Globus pallidus (tissue), 1 donor: ENCODE measurements at regions not wholly inside any gene's neighbourhood (a gene's known extent, or its start where the extent isn't known, plus 50 kb on each side); places are given as distances from the start of the nearest gene placed in this dataset.
"Not testable (repeated sequence)": the region's sequence is repeated elsewhere in the genome, so short reads cannot be mapped to it uniquely, and the experiment has no call there.

Source experiments
- DNase-seq: peaks from one replicate; pipeline ENCODE4 v3.0.0-alpha.2; 2015; ENCODE audit warnings: low spot score

DNA sequence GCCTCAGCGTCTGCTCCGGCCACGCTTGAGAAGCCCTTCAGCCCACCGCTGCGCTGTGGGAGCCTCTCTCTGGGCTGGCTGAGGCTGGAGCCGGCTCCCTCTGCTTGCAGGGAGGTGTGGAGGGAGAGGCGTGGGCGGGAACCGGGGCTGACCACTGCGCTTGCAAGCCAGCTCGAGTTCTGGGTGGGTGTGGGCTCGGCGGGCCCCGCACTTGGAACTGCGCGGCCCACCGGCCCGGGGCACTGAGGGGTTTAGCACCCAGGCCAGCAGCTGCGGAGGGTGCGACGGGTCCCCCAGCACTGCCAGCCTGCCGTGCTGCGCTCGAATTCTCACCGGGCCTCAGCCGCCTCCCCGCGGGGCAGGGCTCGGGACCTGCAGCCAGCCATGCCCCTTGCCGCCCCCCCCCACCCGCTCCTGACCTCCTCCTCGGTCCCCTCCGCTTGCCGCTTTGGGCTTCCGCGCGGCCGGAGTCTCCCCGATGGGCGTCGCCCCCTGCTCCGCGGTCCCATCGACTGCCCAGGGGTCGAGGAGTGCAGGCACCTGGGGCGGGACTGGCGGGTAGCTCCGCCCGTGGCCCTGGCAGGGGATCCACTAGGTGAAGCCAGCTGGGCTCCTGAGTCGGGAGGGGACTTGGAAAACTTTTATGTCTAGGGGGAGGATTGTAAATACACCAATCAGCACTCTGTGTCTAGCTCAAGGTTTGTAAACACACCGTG lies 106.7 kb downstream of the RAP2B start:
- DNase-seq = no peak

DNA sequence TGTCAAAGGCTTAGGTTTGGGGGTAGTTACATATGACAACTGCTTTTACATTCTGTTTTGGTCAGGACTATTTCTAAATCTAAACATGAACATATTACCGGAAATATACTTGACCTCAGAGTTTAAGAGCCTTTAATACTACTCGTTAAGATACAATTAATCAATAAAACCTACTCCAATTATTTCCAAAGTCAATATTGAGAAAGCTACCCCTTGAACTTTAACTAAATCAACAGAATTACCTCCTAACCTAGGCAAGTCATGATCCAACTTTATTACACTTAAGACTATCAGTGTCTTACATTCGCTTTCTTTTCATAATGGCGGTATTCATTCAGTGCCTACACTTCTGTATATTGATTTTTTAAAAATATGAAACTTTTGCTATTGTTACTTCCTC lies 107.7 kb downstream of the RAP2B start:
- DNase-seq = no peak

DNA sequence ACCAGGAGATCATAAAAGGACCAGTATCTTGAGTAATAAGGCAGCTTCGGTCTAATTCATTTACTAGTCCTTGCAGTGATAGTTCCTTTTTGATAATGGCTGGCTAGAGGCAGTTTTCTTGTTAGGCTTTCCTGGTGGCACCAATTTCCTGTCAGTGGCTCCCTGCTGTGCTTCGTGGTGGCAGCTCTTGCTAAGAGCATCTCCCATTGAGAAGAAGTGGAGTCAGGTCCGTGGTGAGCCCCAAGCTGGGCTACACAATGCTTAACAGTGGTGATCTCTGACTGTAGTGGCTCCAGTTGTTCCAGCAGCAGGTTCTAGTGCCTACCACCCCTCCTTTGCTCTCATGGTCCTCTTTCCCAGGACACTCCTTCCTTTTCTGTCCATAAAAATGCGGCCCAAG lies 111.2 kb downstream of the RAP2B start:
- no peak for DNase-seq

DNA sequence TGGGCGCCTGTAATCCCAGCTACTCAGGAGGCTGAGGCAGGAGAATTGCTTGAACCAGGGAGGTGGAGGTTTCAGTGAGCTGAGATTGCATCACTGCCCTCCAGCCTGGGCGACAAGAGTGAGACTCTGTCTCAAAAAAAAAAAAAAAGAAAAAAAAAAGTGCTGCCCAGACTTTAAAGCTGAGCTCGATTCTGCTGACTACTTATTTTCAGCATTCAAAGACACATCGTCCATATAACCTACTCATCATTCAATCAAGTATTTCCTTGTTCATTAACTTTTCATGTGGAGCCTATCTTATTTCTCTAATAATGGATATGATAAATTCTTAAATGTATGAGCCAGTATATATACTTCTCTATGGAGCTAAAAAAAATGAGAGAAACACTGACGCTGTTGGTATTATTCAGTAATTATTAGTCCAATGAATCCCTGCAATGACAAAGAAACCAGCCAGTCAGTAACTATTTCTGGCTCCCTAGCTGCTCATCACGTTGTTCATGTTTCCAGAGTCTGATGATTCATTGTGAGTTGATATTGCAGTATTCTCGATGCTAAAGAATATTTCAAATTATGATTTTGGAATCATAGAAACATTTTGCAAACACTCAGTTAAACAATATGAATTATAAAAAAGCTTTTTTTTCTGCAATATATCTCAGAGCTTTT lies 111.9 kb downstream of the RAP2B start:
- DNase-seq = no peak

DNA sequence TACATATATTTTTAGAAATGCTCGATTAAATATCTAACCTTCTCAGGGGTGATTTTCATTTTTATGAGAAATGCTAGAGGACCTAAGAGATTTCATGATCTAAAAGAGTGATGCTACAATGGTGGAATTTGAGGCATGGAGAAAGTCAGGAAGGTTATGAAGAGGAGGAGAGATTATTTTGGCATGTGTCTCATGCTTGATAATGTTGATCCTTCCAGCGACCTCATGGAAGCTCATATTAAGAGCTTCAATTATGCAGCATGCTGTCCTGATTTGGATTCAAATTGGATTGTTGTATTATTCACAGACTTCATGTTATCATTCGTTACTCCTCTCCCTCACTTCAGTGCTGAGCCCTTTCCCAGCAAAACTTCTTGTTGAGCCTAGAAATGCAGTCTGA lies 112.5 kb downstream of the RAP2B start:
- no peak for DNase-seq

DNA sequence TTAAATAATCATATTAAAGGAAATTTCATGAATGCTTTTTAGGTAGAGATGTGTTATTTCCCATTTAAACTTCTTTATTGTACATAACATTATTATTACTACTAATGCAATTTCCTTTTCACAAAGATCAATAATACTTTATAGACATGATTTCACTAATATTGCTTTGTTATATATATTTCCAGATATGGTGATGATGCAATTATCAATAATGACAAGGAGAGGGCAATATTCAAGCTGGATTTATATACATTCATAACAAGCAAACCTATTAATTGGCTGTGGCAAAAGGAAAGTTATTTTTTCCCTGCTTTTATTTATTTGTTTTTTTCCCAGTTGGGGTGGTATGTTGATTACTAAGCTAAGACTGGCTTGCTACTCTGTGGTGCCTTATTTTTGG lies 113.5 kb downstream of the RAP2B start:
- DNase-seq = no peak

DNA sequence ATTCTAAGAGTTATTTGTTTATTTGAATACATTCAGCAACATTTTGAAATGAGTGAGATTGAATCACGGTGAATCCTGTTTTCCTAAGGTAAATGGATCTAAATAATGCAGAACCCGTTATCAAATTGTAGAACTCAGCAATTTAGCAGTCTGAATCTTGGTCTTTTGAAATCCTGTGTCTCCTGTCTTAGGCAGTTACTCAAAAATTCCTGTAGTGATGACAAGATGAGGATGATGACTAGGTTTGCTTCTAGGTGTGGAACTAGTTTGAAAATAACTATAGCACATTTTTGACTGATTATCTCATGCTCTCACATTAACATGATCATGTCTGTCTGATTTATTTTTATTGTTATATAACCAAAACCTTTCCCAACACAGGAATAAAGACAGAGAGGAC lies 115.0 kb downstream of the RAP2B start:
- no peak for DNase-seq

DNA sequence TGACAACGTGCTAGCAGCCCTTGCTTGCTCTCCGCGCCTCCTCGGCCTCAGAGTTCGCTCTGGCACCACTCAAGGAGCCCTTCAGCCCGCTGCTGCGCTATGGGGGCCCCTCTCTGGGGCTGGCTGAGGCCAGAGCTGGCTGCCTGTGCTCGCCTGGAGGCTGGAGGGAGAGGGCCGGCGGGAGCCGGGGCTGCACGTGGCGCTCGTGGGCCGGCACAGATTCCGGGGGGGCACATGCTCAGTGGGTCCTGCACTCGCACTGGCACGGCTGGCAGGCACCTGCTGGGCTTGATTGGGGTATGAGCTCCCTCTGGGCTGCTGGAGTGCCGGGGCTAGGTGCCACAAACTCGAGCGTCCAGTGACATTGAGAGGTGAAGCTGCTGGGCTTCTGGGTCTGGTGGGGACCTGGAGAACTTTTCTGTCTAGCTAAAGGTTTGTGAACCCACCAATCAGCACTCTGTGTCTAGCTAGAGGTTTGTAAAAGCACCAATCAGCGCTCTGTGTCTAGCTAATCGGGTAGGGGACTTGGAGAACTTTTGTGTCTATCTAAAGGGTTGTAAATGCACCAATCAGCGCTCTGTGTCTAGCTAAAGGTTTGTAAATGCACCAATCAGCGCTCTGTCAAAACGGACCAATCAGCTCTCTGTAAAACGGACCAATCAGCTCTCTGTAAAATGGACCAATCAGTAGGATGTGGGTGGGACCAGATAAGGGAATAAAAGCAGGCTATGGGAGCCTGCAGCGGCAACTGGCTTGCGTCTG lies 119.4 kb downstream of the RAP2B start:
- DNase-seq = not testable (repeated sequence)

DNA sequence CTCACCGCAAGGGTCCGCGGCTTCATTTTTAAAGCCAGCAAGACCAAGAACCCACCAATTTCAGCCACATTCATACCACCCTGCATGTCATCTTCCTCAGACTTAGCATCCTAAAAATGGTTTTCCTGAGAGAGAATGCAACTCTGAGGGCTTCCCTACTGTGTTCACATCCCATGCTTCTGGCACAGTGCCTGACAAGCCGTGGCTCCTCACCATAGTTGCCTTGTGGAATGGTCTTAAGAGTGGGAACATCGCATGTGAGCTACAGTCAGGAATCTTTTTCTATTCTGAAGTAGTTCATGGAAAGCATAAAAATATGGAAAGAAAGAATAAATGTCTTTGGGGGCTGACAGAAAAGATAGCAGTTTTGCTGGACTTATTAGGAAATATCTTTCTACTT lies 120.3 kb downstream of the RAP2B start:
- DNase-seq = no peak

DNA sequence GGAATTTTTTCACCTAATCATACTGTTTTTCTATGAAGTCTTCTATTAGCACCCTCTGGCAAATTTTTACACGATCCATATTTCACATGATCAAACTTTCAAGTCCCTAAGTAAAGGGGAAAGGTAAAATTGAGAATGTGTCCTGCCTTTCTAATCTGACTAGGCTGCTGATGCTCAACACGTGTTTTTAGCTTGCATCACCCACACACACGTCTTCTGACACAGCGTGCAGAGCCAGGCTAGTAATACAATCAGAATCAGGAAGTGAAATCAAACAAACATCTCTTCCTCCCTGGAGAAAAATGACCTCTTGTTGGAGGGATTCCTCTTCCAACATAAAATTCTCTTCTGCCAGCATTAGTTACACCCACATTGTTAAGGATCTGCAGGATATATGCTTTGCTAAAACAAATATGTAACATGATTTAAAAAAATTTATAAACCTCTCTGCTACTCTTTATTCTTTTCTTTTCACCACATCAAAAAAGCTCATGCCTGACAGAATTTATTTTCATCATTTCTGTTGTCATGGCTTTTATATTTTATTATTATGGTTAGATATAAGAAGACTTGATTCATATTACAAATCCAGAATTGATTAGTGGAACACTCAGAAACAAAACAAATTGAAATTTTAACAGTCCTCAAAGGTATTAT lies 122.4 kb downstream of the RAP2B start:
- peak; percentile 45 for DNase-seq

DNA sequence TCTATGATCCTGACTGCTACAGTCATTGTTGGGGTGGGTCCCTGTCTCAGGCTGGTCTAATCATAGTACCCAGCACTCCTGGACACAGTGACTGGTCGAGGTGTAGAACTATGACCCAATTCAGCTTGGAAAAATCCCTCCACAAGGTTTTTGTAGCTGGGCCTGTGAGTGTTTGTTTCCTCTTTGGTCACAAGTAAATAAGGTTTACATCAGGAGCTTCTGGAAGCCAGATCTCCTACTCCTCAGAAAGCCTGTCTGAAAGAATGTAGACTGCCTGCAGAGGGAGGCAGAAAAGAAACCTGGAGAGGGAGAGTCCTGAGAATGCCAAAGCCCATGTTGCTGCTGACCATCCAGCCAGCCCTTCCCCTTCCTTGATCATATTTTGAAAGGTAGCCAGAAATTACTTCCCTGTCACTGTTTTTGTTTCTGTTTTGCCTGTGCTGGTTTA lies 123.2 kb downstream of the RAP2B start:
- no peak for DNase-seq

DNA sequence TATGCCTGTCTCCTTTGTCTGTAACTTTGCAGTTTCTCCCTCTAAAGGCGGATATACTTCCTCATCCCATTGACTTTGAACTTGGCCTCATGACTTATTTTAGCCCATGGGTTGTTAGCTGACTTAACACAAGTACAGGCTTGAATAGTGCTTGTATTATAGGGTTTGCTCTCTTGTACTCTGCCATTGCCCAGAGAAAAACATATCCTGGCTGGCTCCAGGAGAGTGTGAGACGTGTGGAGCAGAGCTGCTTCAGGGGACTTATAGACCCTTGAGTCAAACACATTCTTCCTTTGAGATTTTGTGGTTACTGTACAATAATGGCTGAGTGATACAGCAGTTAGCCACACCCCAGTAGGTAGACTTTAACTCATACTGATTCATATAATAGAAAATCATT lies 124.0 kb downstream of the RAP2B start:
- no peak for DNase-seq

DNA sequence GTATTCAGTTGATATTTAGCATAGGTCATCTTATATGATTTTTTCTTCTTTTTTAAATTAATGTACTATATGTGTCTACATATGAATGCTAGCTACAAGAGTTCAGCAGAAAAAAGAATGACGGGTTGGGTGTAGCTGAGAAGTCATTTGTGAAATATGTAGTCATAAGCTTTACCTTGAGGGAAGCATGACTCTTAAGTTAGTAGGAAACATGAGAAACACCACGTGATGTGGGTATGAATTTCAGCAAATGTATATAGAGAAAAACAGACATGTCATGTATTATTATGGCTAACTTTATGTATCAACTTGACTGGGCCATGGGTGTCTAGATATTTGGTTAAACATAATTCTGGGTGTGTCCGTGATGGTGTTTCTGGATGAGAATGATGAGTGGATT lies 125.0 kb downstream of the RAP2B start:
- DNase-seq = no peak

DNA sequence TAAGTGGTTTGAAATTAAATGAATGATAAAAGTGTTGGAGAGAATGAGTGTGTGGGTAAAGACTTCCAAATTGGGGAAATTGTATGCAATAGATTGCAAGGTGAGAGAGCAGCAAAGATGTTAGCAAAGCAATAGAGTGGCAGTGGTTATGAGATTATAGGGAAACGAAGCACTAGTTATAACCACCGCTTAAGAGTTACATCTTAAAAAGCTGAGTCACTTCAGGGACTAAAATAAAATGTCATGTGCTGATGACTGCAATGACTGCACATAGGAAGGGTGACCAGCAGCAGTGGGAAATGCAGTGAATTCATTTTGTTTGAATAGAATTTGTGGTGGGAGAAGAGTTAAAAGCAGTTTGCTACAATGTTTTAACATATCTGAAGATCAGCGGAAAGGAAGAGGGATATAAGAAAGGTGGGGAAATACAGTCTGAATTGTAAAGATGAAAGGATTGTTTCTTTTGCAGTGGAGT lies 127.3 kb downstream of the RAP2B start:
- DNase-seq = no peak

DNA sequence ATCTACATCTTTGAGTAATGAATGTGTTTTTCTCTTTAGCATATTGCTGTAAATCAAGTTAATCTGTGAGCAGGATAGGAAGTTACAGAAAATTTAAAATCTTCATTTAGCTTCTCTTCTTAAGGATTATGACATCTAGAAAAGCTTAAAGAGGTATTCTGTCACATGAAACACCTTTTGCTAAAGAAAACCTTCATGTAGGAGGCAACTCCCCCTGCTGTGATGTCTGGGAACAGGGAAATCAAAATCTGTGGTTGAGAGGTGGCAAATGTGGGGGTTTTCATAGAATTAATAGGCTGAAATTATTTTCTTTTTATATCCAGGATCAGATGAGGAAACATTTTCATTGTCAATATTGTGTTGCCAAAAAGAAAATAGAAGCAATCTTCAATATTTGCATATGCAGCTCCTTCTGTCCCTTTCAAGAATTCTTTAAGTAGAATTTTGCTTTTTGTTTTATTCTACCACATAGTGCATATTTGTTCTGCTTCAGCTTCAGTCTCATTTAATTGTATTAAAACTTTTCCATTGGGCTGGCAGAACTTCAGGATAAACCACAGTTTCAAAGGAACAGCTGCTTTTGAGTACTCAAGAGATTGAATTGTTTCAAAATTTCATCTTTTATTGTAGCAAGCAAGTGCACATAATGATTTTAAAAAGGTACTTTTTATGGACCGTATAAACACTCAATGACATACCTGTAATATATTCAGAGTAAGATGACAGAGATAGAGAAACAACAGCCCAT lies 128.4 kb downstream of the RAP2B start:
- no peak for DNase-seq

DNA sequence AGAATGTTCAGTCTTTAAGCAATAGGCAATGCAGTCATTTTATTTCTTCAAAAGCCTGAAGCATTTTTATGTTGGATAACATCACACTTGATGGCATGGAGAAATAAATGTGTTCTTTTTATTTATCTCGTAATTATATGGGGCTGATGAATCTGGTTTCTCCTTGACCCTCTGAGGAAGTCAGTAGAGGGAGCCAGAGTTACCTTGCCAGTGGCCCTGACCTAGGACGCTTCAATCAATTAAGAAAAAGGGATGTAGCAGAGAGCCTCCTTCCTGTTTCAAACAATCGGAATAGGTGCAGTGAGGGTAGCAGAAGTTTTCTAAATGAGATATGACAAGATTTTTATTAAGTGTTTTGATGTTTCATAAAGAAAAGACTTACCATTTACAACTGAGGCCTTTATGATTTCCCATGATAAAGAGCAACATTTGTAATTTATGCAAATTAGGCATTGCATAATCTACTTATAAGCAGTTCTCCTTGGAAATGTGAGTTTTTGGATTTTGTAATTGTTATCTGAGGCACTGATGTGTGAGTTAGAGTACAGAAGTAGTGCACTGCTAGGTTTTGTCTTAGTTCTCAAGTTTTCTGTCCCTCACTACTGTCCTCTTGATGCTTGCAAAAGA lies 129.1 kb downstream of the RAP2B start:
- DNase-seq = no peak

DNA sequence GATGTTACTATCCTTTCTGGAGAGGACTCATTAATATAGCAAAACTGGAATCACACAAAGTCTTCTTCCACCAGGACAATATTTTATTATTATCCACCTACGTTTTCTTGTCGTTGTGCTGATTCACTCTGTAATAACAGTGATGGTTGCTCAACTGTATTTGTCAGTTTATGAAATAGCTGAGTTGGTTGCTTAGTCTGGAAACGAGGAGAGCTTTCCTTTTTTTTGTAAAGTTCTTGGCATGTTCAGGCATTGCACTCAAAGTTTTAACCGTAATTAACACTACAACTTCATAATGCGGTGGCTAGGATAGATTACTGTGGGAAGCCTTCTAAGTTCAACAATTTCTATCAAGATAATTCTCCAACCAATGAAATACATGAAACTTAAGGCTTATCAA lies 131.2 kb downstream of the RAP2B start:
- no peak for DNase-seq

DNA sequence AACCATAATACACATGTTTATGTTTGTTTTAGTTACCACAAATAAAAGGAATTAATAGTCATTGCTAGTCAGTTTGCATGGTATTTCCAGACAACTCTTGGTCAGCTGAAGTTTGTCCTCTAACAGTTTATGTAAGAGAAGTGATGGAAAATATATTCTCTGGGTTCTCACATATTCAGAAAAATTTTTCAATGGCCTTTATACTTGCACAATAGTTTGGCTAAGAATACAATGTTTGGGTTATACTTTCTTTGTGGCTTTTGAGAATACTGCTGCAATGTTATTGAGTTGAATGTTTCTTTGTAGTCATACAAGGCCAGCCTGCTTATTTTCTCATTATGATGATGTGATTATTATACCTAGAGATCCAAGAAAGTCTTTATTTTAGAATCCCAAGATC lies 133.9 kb downstream of the RAP2B start:
- DNase-seq = no peak

DNA sequence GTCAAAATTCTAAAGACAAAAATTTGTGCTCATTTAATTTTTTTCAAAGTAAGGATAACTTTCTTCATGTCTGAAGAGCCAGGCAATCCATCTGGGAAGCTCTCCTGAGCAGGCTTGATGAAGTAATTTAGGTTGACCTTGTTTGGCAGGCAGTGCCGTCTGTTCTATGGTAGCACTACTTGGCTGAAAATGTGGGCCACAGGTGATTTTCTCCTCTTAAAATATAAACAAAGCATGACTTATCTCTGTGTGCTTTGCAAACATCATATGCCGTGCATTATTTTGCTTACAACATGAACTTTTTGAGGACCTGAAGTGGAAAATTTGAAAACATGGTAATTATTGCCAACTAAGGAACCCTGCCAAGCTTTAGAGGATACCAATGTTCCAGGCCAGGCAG lies 143.2 kb downstream of the RAP2B start:
- no peak for DNase-seq

DNA sequence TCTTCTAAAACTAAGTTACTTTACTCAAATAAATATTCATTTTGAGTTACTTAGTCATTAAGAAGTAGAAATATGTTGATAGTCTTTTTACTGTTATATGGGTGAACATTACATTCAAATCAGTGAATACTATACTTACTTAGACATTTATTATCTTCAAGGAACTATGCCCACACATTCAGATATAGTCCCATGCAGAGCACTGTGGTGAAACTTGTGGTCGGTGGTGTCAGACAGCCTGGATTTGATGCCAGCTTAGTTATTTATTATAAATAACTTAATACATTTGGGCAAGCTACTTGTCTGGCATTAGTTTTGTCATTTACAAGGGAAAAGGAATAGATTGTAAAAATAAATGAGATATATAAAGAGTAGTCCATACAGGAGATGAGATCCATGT lies 149.5 kb downstream of the RAP2B start:
- DNase-seq = no peak

DNA sequence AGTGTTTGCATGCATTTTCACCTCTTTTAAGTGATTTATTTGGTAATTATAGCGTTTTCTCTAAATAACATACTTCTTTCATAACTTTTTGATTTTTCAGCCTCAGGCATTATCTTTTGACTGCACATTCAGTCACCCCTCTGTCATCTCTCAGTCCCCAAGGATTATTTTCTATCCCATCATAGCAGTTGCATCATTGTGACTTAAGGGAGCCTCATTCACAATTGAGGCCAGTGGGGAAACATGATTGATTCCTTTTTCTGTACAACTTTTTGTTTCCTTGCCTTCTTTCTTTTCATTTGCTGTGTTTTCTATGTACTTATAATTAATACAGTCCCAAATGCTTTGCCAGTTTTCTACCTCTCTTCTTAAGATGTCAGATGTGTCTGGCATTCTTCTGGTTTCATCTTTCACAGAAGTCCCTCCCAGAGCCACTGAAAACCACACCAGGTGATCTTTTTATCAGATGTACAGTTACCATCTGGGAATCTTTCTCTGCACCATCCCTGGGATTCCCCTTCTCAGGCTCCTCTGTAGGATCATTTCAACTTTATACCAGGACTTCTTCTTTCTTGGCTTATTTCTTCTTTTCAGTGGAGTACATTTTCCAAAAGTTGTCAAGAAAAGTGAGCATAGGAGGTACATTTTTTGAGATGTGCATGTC lies 151.4 kb downstream of the RAP2B start:
- DNase-seq = no peak
